H1 (cell line): ENCODE measurements at regions not wholly inside any gene's neighbourhood (a gene's known extent, or its start where the extent isn't known, plus 50 kb on each side); places are given as distances from the start of the nearest gene placed in this dataset.

Source experiments
- CTCF ChIA-PET: fragments of 300-600 bp; sonication (Branson Sonifier 250); formaldehyde crosslinking; loops from one replicate; lab custom pipeline; 2021; ENCODE audit not compliant: partially characterized antibody; lab: Charles Lee
- POLR2A ChIA-PET: fragments of 300-600 bp; sonication (Branson Sonifier 250); formaldehyde crosslinking; loops from one replicate; lab custom pipeline; 2021; ENCODE audit warnings: inconsistent platforms; ENCODE audit not compliant: partially characterized antibody; lab: Charles Lee
- DNase-seq, 2 experiments: peaks; one replicate each; pipeline versions ENCODE4 v3.0.0 to v3.0.0-alpha.2; 2010 to 2022; ENCODE audit warnings: low spot score in 2 of 2, low read depth in 1 of 2, mixed read lengths in 1 of 2
- FAIRE-seq: peaks from 2 replicates; lab custom pipeline; 2011; peaks lifted over from hg19 to GRCh38; lab: Jason Lieb, UNC
- H2AFZ ChIP-seq: 2 replicates; pipeline ENCODE4 v1.8.1; 2012; ENCODE audit warnings: low read length, inconsistent platforms
- H2AK5ac ChIP-seq: 2 replicates; pipeline ENCODE4 v1.6.1; 2013; ENCODE audit warnings: low read depth, low read length
- H2BK120ac ChIP-seq: replicated peaks from 2 replicates; pipeline ENCODE3; 2013; ENCODE audit warnings: low read depth, low read length, inconsistent platforms
- H2BK12ac ChIP-seq: 2 replicates; pipeline ENCODE4 v1.6.1; 2013; ENCODE audit warnings: low read depth, low read length
- H2BK15ac ChIP-seq: 2 replicates; pipeline ENCODE4 v1.6.1; 2013; ENCODE audit warnings: low read length
- H2BK20ac ChIP-seq: 2 replicates; pipeline ENCODE4 v1.6.1; 2013; ENCODE audit warnings: low read length
- H2BK5ac ChIP-seq: 2 replicates; pipeline ENCODE4 v1.6.1; 2013; ENCODE audit warnings: low read depth, low read length
- H3K14ac ChIP-seq: 2 replicates; pipeline ENCODE4 v1.6.1; 2013; ENCODE audit warnings: inconsistent platforms; ENCODE audit not compliant: insufficient read length
- H3K18ac ChIP-seq: 2 replicates; pipeline ENCODE4 v1.6.1; 2013; ENCODE audit warnings: low read length; ENCODE audit errors: extremely low read depth
- H3K23ac ChIP-seq: 2 replicates; pipeline ENCODE4 v1.6.1; 2013; ENCODE audit warnings: inconsistent platforms; ENCODE audit not compliant: insufficient read length
- H3K23me2 ChIP-seq: 2 replicates; pipeline ENCODE4 v1.6.1; 2013; ENCODE audit warnings: low read depth, low read length
- H3K27ac ChIP-seq: 2 replicates; pipeline ENCODE4 v1.6.1; 2011; ENCODE audit warnings: low read depth, low read length, inconsistent platforms
- H3K27me3 ChIP-seq, 4 experiments: replicated peaks in 1 of 4; 1 replicate in 1 of 4; 2 replicates in 3 of 4; pipeline versions ENCODE4 v1.6.1 to v1.8.1; 2011 to 2013; ENCODE audit warnings: low read length in 3 of 4, mild to moderate bottlenecking in 3 of 4, inconsistent platforms in 2 of 4, mixed read lengths in 2 of 4, moderate library complexity in 1 of 4; ENCODE audit not compliant: control insufficient read depth in 3 of 4, insufficient read depth in 3 of 4; ENCODE audit errors: extremely low read depth in 1 of 4
- H3K36me3 ChIP-seq, 4 experiments: 2 replicates each; pipeline versions ENCODE4 v1.6.1 to v1.8.1; 2011 to 2013; ENCODE audit warnings: mild to moderate bottlenecking in 4 of 4, low read length in 3 of 4, moderate library complexity in 2 of 4, control low read depth in 1 of 4, inconsistent platforms in 1 of 4; ENCODE audit not compliant: insufficient read depth in 4 of 4, control insufficient read depth in 2 of 4
- H3K4ac ChIP-seq: replicated peaks from 2 replicates; pipeline ENCODE3; 2013; ENCODE audit warnings: low read length, low read depth, mixed read lengths, inconsistent platforms; ENCODE audit not compliant: insufficient read length
- H3K4me1 ChIP-seq, 4 experiments: replicated peaks in 1 of 4; 1 replicate in 1 of 4; 2 replicates in 3 of 4; pipeline versions ENCODE4 v1.6.1 to v1.8.1; 2011 to 2013; ENCODE audit warnings: low read length in 3 of 4, inconsistent platforms in 2 of 4, mixed read lengths in 1 of 4; ENCODE audit not compliant: insufficient read depth in 4 of 4, control insufficient read depth in 3 of 4
- H3K4me2 ChIP-seq, 2 experiments: 2 replicates each; pipeline versions ENCODE4 v1.6.1 to v1.8.1; 2011 to 2013; ENCODE audit warnings: low read depth in 2 of 2, low read length in 2 of 2, control low read depth in 1 of 2, inconsistent platforms in 1 of 2, mild to moderate bottlenecking in 1 of 2; ENCODE audit not compliant: insufficient read depth in 1 of 2
- H3K4me3 ChIP-seq, 4 experiments: fragments of 200-600, 300-600 bp in 1 of 4; sonication (generic), shearing (Covaris generic), sonication (Bioruptor Twin) in 1 of 4; 2 replicates each; pipeline versions ENCODE4 v1.5.1 to v1.8.1; 2011 to 2016; ENCODE audit warnings: low read length in 4 of 4, low read depth in 3 of 4, control low read depth in 2 of 4, inconsistent platforms in 2 of 4, mild to moderate bottlenecking in 2 of 4, mixed read lengths in 1 of 4, moderate library complexity in 1 of 4; ENCODE audit not compliant: insufficient read depth in 2 of 4; ENCODE audit errors: extremely low read depth in 1 of 4
- H3K56ac ChIP-seq: replicated peaks from 2 replicates; pipeline ENCODE3; 2013; ENCODE audit warnings: low read depth, mild to moderate bottlenecking, mixed read lengths, low read length, inconsistent platforms; ENCODE audit not compliant: insufficient read length
- H3K79me1 ChIP-seq: 2 replicates; pipeline ENCODE4 v1.6.1; 2013; ENCODE audit warnings: low read depth, low read length, control low read depth
- H3K79me2 ChIP-seq, 2 experiments: 2 replicates each; pipeline versions ENCODE4 v1.6.1 to v1.8.1; 2012 to 2013; ENCODE audit warnings: low read length in 2 of 2, mild to moderate bottlenecking in 2 of 2, inconsistent platforms in 1 of 2; ENCODE audit not compliant: insufficient read depth in 2 of 2, control insufficient read depth in 1 of 2
- H3K9ac ChIP-seq, 4 experiments: replicated peaks in 1 of 4; 1 replicate in 1 of 4; 2 replicates in 3 of 4; pipeline versions ENCODE4 v1.6.1 to v1.8.1; 2011 to 2013; ENCODE audit warnings: low read depth in 3 of 4, low read length in 3 of 4, control low read depth in 2 of 4, mild to moderate bottlenecking in 2 of 4, moderate library complexity in 2 of 4, inconsistent platforms in 1 of 4; ENCODE audit errors: extremely low read depth in 1 of 4
- H3K9me3 ChIP-seq, 2 experiments: 2 replicates each; pipeline versions ENCODE4 v1.6.1 to v1.8.1; 2012 to 2013; ENCODE audit warnings: mild to moderate bottlenecking in 2 of 2, moderate library complexity in 2 of 2, control low read depth in 1 of 2, inconsistent platforms in 1 of 2, low read depth in 1 of 2, low read length in 1 of 2, mixed read lengths in 1 of 2; ENCODE audit not compliant: insufficient read depth in 2 of 2
- H4K20me1 ChIP-seq, 2 experiments: replicated peaks in 1 of 2; 2 replicates each; pipeline versions ENCODE3 to v1.8.1; 2011 to 2013; ENCODE audit warnings: inconsistent platforms in 2 of 2, low read length in 2 of 2, mild to moderate bottlenecking in 1 of 2; ENCODE audit not compliant: insufficient read depth in 2 of 2, control insufficient read depth in 1 of 2
- H4K5ac ChIP-seq: 2 replicates; pipeline ENCODE4 v1.6.1; 2013; ENCODE audit warnings: low read length, low read depth, mixed read lengths, inconsistent platforms; ENCODE audit not compliant: insufficient read length
- H4K8ac ChIP-seq: 2 replicates; pipeline ENCODE4 v1.8.0; 2013; ENCODE audit warnings: mild to moderate bottlenecking, moderate library complexity, low read length, inconsistent platforms; ENCODE audit not compliant: insufficient read depth; ENCODE audit errors: extremely low read depth
- H4K91ac ChIP-seq: replicated peaks from 2 replicates; pipeline ENCODE3; 2013; ENCODE audit warnings: low read length, mixed read lengths, inconsistent platforms; ENCODE audit not compliant: insufficient read length
- BRCA1 ChIP-seq: IDR thresholded peaks from 2 replicates; pipeline ENCODE4 v1.6.1; 2012; ENCODE audit warnings: low read depth, low read length, improper control_type of control experiment
- CBX8 ChIP-seq: fragments of 300-800, 300-1000 bp; sonication (generic); IDR thresholded peaks from 2 replicates; pipeline ENCODE4 v1.7.1; 2016; ENCODE audit warnings: low read depth, low read length, borderline replicate concordance
- CHD2 ChIP-seq: IDR thresholded peaks from 2 replicates; pipeline ENCODE4 v1.6.1; 2012; ENCODE audit warnings: low read length, improper control_type of control experiment
- CREB1 ChIP-seq: IDR thresholded peaks from 2 replicates; pipeline ENCODE4 v1.6.1; 2012; ENCODE audit warnings: inconsistent platforms
- EGR1 ChIP-seq: IDR thresholded peaks from 2 replicates; pipeline ENCODE4 v1.6.1; 2011; ENCODE audit warnings: low read depth, low read length, borderline replicate concordance
- EP300 ChIP-seq, 2 experiments: IDR thresholded peaks; 1 replicate in 1 of 2; 2 replicates in 1 of 2; pipeline ENCODE4 v1.6.1; 2011 to 2012; ENCODE audit warnings: low read depth in 2 of 2, low read length in 2 of 2, mild to moderate bottlenecking in 2 of 2, borderline replicate concordance in 1 of 2, inconsistent platforms in 1 of 2, moderate library complexity in 1 of 2
- JUN ChIP-seq: IDR thresholded peaks from 2 replicates; pipeline ENCODE4 v1.6.1; 2011; ENCODE audit warnings: low read depth, mild to moderate bottlenecking, improper control_type of control experiment, low read length
- NRF1 ChIP-seq: IDR thresholded peaks from 2 replicates; pipeline ENCODE4 v1.6.1; 2011; ENCODE audit warnings: mild to moderate bottlenecking, low read depth, low read length, improper control_type of control experiment
- RXRA ChIP-seq: IDR thresholded peaks from 2 replicates; pipeline ENCODE4 v1.6.1; 2011; ENCODE audit warnings: low read depth, mild to moderate bottlenecking, low read length, moderate library complexity; ENCODE audit not compliant: insufficient read depth
- SP4 ChIP-seq: IDR thresholded peaks from 2 replicates; pipeline ENCODE4 v1.6.1; 2012; ENCODE audit warnings: low read length, inconsistent platforms
- WGBS, 2 experiments: shearing (Covaris generic) in 1 of 2; methylation state at CpG; one replicate each; pipeline versions ENCODE4 v1.1.6 to v1.1.7; 2013 to 2015; ENCODE audit warnings: low lambda C conversion rate in 2 of 2, mixed read lengths in 2 of 2, inconsistent platforms in 1 of 2, low coverage in 1 of 2, missing lambda C conversion rate in 1 of 2; ENCODE audit not compliant: insufficient replicate concordance in 2 of 2, insufficient coverage in 1 of 2, insufficient read length in 1 of 2; ENCODE audit errors: extremely low coverage in 1 of 2, missing lambda C conversion rate in 1 of 2; 5-methylcytosine and 5-hydroxymethylcytosine counted together
- TF ChIP-seq, protein P1 (sequence below): IDR thresholded peaks from 2 replicates; pipeline ENCODE4 v1.6.1; 2012; ENCODE audit warnings: inconsistent platforms

DNA sequence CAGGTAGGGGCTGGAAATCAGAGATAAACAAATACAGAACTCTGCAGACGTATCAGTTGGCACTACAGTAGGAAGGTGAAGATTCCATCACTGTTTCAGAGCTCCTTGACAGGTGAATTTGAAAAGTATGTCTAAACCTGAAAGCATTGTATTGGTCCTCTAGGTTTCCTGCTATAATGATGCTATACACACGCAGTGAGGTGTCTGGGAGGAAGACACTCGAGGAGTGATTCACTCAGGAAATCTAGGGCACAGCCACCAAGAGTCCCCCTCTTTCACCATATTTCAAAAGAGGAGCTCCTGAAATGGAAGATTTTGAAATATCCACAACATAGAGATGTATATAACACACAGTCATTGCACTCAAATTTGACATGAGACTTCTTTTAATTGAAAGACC, 331.0 kb upstream of the DACH1 start:
- peak overlapping the region; percentile 38; the same call in 1 of the 2 replicates for H2AFZ ChIP-seq
- H3K79me1 ChIP-seq = no peaks in the 10 kb centered on the region
- no peaks in the 10 kb centered on the region for H3K27me3 ChIP-seq
- no peak overlapping the region for H4K8ac ChIP-seq
- WGBS, 2 experiments = 81% methylated on average over 3 of the region's 3 CpGs; no CpG with 5 or more reads in 1 of the 2 experiments
- no peak overlapping the region for H2BK15ac ChIP-seq
- no peaks in the 10 kb centered on the region for H3K36me3 ChIP-seq
- ChIA-PET POLR2A (no interaction called here), CTCF (interaction anchor here (1.0 to 1.7 kb wide), 4 partner anchors 24 to 219 kb away, joined by 3 to 5 read pairs (median 4); no protein-coding TSS in a partner anchor)
- H3K79me2 ChIP-seq = no peaks in the 10 kb centered on the region
- DNase-seq = no peak
- H3K23ac ChIP-seq = no peak overlapping the region
- H3K9ac ChIP-seq = no peak overlapping the region
- H3K56ac ChIP-seq = no peak overlapping the region
- no peak overlapping the region for H3K4me2 ChIP-seq
- FAIRE-seq = no peak
- H3K4me3 ChIP-seq = no peak overlapping the region
- H2BK5ac ChIP-seq = no peak overlapping the region
- H3K23me2 ChIP-seq = no peaks in the 10 kb centered on the region
- no peak overlapping the region for H3K18ac ChIP-seq
- H4K20me1 ChIP-seq = no peaks in the 10 kb centered on the region
- no peak overlapping the region for H3K4ac ChIP-seq
- H2BK120ac ChIP-seq = no peak overlapping the region
- no peak overlapping the region for H2BK12ac ChIP-seq
- H4K91ac ChIP-seq = no peak overlapping the region
- no peak overlapping the region for H3K27ac ChIP-seq
- H4K5ac ChIP-seq = no peak overlapping the region
- no peak overlapping the region for H3K14ac ChIP-seq
- no peak overlapping the region for H2BK20ac ChIP-seq
- no peak overlapping the region for H2AK5ac ChIP-seq
- H3K9me3 ChIP-seq = no peaks in the 10 kb centered on the region
- TF ChIP-seq SP4 (no peak), RXRA (no peak), EGR1 (no peak), JUN (no peak), EP300 (IDR thresholded peaks at IDR 0.05; ENCODE audit: borderline replicate concordance in 1 of 2, low read depth in 2 of 2, low read length in 2 of 2) (no peak), BRCA1 (no peak), CBX8 (no peak), NRF1 (no peak), CHD2 (no peak), CREB1 (no peak)
- TF ChIP-seq, protein P1, sequence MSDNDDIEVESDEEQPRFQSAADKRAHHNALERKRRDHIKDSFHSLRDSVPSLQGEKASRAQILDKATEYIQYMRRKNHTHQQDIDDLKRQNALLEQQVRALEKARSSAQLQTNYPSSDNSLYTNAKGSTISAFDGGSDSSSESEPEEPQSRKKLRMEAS = no peak
- no peaks in the 10 kb centered on the region for H3K4me1 ChIP-seq
